Activated gamma-delta T cell treated with Interleukin-2 at 50 U/mL for 16 hours (primary cell): ENCODE measurements at regions not wholly inside any gene's neighbourhood (a gene's known extent, or its start where the extent isn't known, plus 50 kb on each side); places are given as distances from the start of the nearest gene placed in this dataset.
"Not testable (repeated sequence)": the region's sequence is repeated elsewhere in the genome, so short reads cannot be mapped to it uniquely, and the experiment has no call there.

Experiments
- DNase-seq: peaks from one replicate; pipeline ENCODE4 v3.0.0-alpha.2; 2020

GRCh38 chr5:176748967-176749935 is 61.1 kb upstream of the UNC5A start:
- no peak for DNase-seq

GRCh38 chr5:176750144-176750543 is 60.2 kb upstream of the UNC5A start:
- DNase-seq: no peak

GRCh38 chr5:176754376-176754973 is 55.9 kb upstream of the UNC5A start:
- no peak for DNase-seq

GRCh38 chr5:176755593-176755992 is 54.8 kb upstream of the UNC5A start:
- not testable (repeated sequence) for DNase-seq

- not testable (repeated sequence) for DNase-seq
Observed at GRCh38 chr5:176757569-176757968, 52.8 kb upstream of the UNC5A start.
